C4-2B (cell line): ENCODE measurements at regions not wholly inside any gene's neighbourhood (a gene's known extent, or its start where the extent isn't known, plus 50 kb on each side); places are given as distances from the start of the nearest gene placed in this dataset.

ENCODE experiments used
- ZFX ChIP-seq: fragments of 450-650 bp; IDR thresholded peaks from 2 replicates; pipeline ENCODE4 v1.6.1; 2017
- TF ChIP-seq, protein P1 (sequence below): fragments of 450-650 bp; conservative IDR thresholded peaks from 2 replicates; pipeline ENCODE4 v1.5.1; 2017; ENCODE audit warnings: mild to moderate bottlenecking

DNA sequence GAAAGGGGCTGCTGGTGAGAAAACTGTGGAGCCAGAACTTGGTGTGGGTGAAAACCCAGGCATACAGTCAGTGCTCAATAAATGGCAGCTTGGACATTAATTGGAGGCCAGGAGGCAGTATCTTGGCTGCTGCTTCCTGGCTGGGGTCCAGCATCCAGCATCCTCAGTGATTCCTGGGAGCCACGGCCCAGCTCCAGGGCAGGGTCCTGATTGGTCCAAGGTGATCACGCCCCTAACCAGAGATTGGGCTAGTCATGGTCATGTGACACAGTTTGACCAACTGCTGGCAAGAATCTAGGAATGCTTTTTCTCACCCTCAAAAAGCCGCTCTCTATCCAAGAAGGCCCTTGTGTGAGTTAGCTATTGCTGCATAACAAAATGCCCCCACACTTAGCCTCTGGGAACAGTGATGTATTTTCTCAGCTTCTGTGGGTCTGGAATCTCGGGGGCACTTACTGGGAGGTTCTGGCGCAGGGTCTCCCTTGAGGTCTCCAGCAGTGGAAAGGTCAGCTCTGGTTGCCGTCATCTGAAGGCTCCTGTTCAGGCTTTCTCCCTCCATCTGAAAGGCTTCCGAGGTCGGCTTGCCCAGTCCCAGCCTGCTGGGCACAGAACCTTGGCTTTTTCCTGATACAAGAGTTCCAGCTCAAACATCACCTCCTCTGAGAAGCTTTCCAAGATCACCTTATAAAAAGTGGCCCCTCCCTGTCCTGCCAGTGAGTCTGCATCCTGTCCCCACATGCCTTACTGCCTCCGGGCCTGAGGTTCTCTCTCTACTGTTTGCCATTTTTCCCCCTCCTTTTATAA is 119.2 kb upstream of the NCOR2 start:
- TF ChIP-seq, protein P1, sequence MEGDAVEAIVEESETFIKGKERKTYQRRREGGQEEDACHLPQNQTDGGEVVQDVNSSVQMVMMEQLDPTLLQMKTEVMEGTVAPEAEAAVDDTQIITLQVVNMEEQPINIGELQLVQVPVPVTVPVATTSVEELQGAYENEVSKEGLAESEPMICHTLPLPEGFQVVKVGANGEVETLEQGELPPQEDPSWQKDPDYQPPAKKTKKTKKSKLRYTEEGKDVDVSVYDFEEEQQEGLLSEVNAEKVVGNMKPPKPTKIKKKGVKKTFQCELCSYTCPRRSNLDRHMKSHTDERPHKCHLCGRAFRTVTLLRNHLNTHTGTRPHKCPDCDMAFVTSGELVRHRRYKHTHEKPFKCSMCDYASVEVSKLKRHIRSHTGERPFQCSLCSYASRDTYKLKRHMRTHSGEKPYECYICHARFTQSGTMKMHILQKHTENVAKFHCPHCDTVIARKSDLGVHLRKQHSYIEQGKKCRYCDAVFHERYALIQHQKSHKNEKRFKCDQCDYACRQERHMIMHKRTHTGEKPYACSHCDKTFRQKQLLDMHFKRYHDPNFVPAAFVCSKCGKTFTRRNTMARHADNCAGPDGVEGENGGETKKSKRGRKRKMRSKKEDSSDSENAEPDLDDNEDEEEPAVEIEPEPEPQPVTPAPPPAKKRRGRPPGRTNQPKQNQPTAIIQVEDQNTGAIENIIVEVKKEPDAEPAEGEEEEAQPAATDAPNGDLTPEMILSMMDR = no peak
- TF ChIP-seq ZFX = no peak
